BLaER1 (cell line): ENCODE measurements at regions not wholly inside any gene's neighbourhood (a gene's known extent, or its start where the extent isn't known, plus 50 kb on each side); places are given as distances from the start of the nearest gene placed in this dataset.

ENCODE experiments used
- H3K27ac ChIP-seq: shearing (Covaris generic); formaldehyde crosslinking; 2 replicates; pipeline ENCODE4 v1.8.1; 2022
- H3K27me3 ChIP-seq: shearing (Covaris generic); formaldehyde crosslinking; 2 replicates; pipeline ENCODE4 v1.8.1; 2022
- H3K36me3 ChIP-seq: shearing (Covaris generic); formaldehyde crosslinking; 2 replicates; pipeline ENCODE4 v1.8.1; 2022
- H3K4me1 ChIP-seq: shearing (Covaris generic); formaldehyde crosslinking; 2 replicates; pipeline ENCODE4 v1.8.1; 2022
- H3K4me2 ChIP-seq: shearing (Covaris generic); formaldehyde crosslinking; 2 replicates; pipeline ENCODE4 v1.8.1; 2022
- H3K4me3 ChIP-seq: shearing (Covaris generic); formaldehyde crosslinking; 2 replicates; pipeline ENCODE4 v1.8.1; 2022
- H3K9ac ChIP-seq: shearing (Covaris generic); formaldehyde crosslinking; 2 replicates; pipeline ENCODE4 v1.8.1; 2022
- H3K9me3 ChIP-seq: shearing (Covaris generic); formaldehyde crosslinking; 2 replicates; pipeline ENCODE4 v1.8.1; 2022
- H4K20me1 ChIP-seq: shearing (Covaris generic); formaldehyde crosslinking; 2 replicates; pipeline ENCODE4 v1.8.1; 2022
- Cebpa-rat ChIP-seq: shearing (Covaris generic); IDR thresholded peaks from 2 replicates; pipeline ENCODE4 v1.8.1; 2022

- no peaks in the 10 kb centered on the region for H3K4me1 ChIP-seq
- H3K9me3 ChIP-seq, result peaks cover 48% of the 10 kb centered on the region
- no peak for TF ChIP-seq Cebpa-rat
- H3K4me2 ChIP-seq, result no peak overlapping the region
- H3K27me3 ChIP-seq, result no peaks in the 10 kb centered on the region
- H3K36me3 ChIP-seq, result no peaks in the 10 kb centered on the region
- H4K20me1 ChIP-seq, result no peaks in the 10 kb centered on the region
- no peak overlapping the region for H3K4me3 ChIP-seq
- H3K9ac ChIP-seq, result no peak overlapping the region
- no peak overlapping the region for H3K27ac ChIP-seq
Observed at GRCh38 chr16:35732046-35732810, 2272.8 kb downstream of the TP53TG3F start.

- Histone ChIP-seq H3K4me3 (no peak overlapping the region), H3K36me3 (no peaks in the 10 kb centered on the region), H3K9ac (no peak overlapping the region), H4K20me1 (no peaks in the 10 kb centered on the region), H3K4me1 (no peaks in the 10 kb centered on the region), H3K27ac (no peak overlapping the region), H3K9me3 (peaks cover 48% of the 10 kb centered on the region), H3K27me3 (no peaks in the 10 kb centered on the region), H3K4me2 (no peak overlapping the region)
- no peak for TF ChIP-seq Cebpa-rat
Observed at GRCh38 chr16:35733278-35733965, 2274.0 kb downstream of the TP53TG3F start.

DNA sequence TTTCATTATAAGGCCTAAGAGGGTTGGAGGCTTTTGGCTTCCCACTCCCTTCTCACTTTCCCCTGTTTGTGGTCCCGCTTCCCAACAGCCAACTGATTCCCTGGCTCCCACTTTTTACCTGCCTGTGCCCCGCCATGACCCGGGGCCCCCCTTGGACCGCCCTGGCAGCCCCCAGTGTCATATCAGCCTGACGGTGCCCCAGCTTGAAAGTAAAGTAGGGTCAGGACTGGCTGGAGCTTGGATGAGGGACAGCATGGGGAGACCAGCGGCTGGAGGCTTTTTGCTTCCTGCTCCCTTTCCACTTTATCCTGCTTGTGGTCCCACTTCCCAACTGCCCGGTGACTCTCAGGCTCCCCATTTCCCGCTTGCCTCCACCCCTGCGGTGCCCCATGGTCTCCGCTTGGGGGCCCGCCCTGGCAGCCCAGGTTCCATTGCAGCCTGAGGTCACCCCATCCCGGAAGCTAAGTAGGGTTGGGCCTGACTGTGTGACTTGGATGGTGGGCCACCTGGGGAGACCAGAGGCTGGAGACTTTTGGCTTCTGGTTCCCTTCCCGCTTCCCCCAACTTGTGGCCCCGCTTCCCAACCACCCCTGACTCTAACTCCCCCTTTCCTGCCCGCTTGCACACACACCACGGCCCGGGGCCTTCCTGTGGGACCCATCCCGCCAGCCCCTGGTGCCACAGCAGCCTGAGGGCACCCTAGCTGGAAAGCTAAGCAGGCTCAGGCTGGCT is 2274.7 kb downstream of the TP53TG3F start:
- Histone ChIP-seq H3K4me2 (no peak overlapping the region), H3K4me3 (no peak overlapping the region), H4K20me1 (no peaks in the 10 kb centered on the region), H3K27ac (no peak overlapping the region), H3K9ac (no peak overlapping the region), H3K9me3 (peaks cover 48% of the 10 kb centered on the region), H3K27me3 (no peaks in the 10 kb centered on the region), H3K4me1 (no peaks in the 10 kb centered on the region), H3K36me3 (no peaks in the 10 kb centered on the region)
- TF ChIP-seq Cebpa-rat, result no peak

DNA sequence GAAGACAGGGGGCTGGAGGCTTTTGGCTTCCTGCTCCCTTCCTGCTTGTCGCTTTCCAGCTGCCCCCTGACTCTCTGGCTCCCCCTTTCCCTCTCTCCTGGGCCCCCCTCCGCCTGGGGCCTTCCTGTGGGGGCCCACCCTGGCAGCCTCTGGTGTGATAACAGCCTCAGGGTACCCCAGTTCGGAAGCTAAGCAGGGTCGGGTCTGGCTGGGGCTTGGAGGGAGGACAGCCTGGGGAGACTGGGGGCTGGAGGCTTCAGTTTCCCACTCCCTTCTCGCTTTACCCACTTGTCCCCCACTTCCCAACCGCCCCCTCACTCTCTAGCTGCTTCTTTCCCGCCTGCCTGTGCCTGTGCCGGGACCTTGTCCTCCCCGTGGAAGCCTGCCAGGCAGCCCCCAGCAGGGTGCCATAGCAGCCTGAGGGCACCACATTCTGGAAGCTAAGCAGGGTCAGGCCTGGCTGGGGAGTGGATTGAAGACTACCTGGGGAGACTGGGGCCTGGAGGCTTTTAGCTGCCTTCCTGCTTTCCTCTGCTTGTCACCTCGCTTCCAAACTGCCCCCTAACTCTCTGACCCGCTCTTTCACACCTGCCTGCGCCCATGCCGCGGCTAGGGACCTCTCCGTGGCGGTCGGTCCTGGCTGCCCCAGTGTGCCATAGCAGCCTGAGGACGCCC is 2275.5 kb downstream of the TP53TG3F start:
- Histone ChIP-seq H3K36me3 (no peaks in the 10 kb centered on the region), H4K20me1 (no peaks in the 10 kb centered on the region), H3K4me3 (no peak overlapping the region), H3K27me3 (no peaks in the 10 kb centered on the region), H3K4me1 (no peaks in the 10 kb centered on the region), H3K9ac (no peak overlapping the region), H3K27ac (no peak overlapping the region), H3K4me2 (no peak overlapping the region), H3K9me3 (peaks cover 48% of the 10 kb centered on the region)
- TF ChIP-seq Cebpa-rat, result no peak

GRCh38 chr16:35735403-35736251 is 2276.2 kb downstream of the TP53TG3F start:
- TF ChIP-seq Cebpa-rat, result no peak
- H3K27ac ChIP-seq, result no peak overlapping the region
- no peak overlapping the region for H3K4me3 ChIP-seq
- no peaks in the 10 kb centered on the region for H3K27me3 ChIP-seq
- H3K9ac ChIP-seq, result no peak overlapping the region
- no peaks in the 10 kb centered on the region for H3K36me3 ChIP-seq
- H3K4me2 ChIP-seq, result no peak overlapping the region
- no peaks in the 10 kb centered on the region for H3K4me1 ChIP-seq
- H4K20me1 ChIP-seq, result no peaks in the 10 kb centered on the region
- peaks cover 48% of the 10 kb centered on the region for H3K9me3 ChIP-seq

DNA sequence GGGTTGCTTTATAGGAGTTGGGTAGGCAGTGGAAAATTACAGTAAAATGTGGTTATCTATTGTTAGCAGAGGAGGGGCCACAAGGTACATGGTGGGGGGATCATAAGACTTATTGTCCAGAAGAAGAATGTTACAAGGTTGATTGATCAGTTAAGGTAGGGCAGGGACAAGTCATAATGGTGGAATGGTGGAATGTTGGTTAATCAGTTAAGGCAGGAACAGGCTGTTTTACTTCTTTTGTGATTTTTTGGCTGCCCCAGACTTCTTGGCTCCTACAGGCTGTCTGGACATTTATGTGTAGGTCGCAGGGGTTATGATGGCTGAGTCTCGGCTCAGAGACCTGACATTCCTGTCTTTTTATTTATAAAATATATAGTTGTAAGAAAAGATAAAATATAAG is 2277.1 kb downstream of the TP53TG3F start:
- Histone ChIP-seq H3K4me2 (no peak overlapping the region), H3K9me3 (peaks cover 44% of the 10 kb centered on the region), H3K9ac (no peak overlapping the region), H3K36me3 (no peaks in the 10 kb centered on the region), H3K4me3 (no peak overlapping the region), H3K27ac (no peak overlapping the region), H3K27me3 (no peaks in the 10 kb centered on the region), H3K4me1 (no peaks in the 10 kb centered on the region), H4K20me1 (no peaks in the 10 kb centered on the region)
- TF ChIP-seq Cebpa-rat, result no peak

- no peaks in the 10 kb centered on the region for H3K4me1 ChIP-seq
- H3K27me3 ChIP-seq, result no peaks in the 10 kb centered on the region
- no peak overlapping the region for H3K4me3 ChIP-seq
- no peaks in the 10 kb centered on the region for H3K36me3 ChIP-seq
- no peak overlapping the region for H3K27ac ChIP-seq
- no peaks in the 10 kb centered on the region for H4K20me1 ChIP-seq
- TF ChIP-seq Cebpa-rat, result no peak
- no peak overlapping the region for H3K4me2 ChIP-seq
- H3K9me3 ChIP-seq, result peaks cover 41% of the 10 kb centered on the region
- no peak overlapping the region for H3K9ac ChIP-seq
Observed at GRCh38 chr16:35737076-35737475, 2277.7 kb downstream of the TP53TG3F start.

DNA sequence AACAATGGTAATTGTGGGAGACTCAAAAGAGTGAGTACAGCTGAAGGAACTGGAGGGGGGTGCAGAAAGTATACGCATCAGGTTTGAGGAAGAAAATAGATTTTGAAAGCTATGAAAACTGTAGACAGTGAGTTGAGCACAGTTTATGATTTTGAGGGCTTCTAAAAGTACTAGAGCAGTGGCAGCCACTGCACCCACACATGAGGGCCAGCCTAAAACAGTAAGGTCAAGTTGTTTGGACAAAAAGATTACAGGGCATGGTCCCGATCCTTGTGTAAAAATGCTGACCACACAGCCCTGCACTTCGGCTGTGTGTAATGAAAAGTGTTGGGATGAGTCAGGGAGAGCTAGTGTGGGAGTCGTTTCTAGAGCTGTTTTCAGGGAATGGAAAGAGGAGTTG is 2282.1 kb downstream of the TP53TG3F start:
- H3K4me3 ChIP-seq, result no peak overlapping the region
- no peak for TF ChIP-seq Cebpa-rat
- no peak overlapping the region for H3K27ac ChIP-seq
- no peaks in the 10 kb centered on the region for H4K20me1 ChIP-seq
- no peaks in the 10 kb centered on the region for H3K27me3 ChIP-seq
- no peaks in the 10 kb centered on the region for H3K36me3 ChIP-seq
- H3K4me2 ChIP-seq, result no peak overlapping the region
- H3K9me3 ChIP-seq, result peaks cover 10% of the 10 kb centered on the region; the same call in 1 of the 2 replicates
- H3K9ac ChIP-seq, result no peak overlapping the region
- no peaks in the 10 kb centered on the region for H3K4me1 ChIP-seq

GRCh38 chr16:35743101-35743692 is 2283.8 kb downstream of the TP53TG3F start:
- Histone ChIP-seq H3K4me2 (no peak overlapping the region), H3K4me3 (no peak overlapping the region), H4K20me1 (no peaks in the 10 kb centered on the region), H3K36me3 (no peaks in the 10 kb centered on the region), H3K4me1 (no peaks in the 10 kb centered on the region), H3K27me3 (no peaks in the 10 kb centered on the region), H3K27ac (no peak overlapping the region), H3K9me3 (peaks cover 27% of the 10 kb centered on the region), H3K9ac (no peak overlapping the region)
- TF ChIP-seq Cebpa-rat, result no peak
